HepG2 (cell line): ENCODE measurements at regions not wholly inside any gene's neighbourhood (a gene's known extent, or its start where the extent isn't known, plus 50 kb on each side); places are given as distances from the start of the nearest gene placed in this dataset.

ENCODE experiments used
- DRAP1 ChIP-seq: IDR thresholded peaks from 2 replicates; pipeline ENCODE4 v1.6.1; 2016; ENCODE audit warnings: missing genetic modification reagents, missing compliant biosample characterization
- MBNL3 ChIP-seq: fragments of 250-450 bp; sonication (Bioruptor Pico); conservative IDR thresholded peaks from 2 replicates; pipeline ENCODE4 v1.8.0; 2022; ENCODE audit warnings: mild to moderate bottlenecking, inconsistent platforms
- POLR2A ChIP-seq, 2 experiments: IDR thresholded peaks; 2 replicates each; pipeline ENCODE4 v1.6.1; 2011; ENCODE audit warnings: low read depth in 2 of 2, low read length in 2 of 2, mild to moderate bottlenecking in 1 of 2, moderate library complexity in 1 of 2; ENCODE audit not compliant: insufficient read depth in 1 of 2
- SMARCE1 ChIP-seq: fragments of 450-650 bp; IDR thresholded peaks from 2 replicates; pipeline ENCODE4 v1.6.1; 2017; ENCODE audit warnings: borderline replicate concordance
- ZKSCAN8 ChIP-seq: IDR thresholded peaks from 2 replicates; pipeline ENCODE4 v1.6.1; 2016; ENCODE audit warnings: borderline replicate concordance, missing genetic modification reagents, missing compliant biosample characterization
- ZNF30 ChIP-seq: sonication (generic); formaldehyde crosslinking; IDR thresholded peaks from 2 replicates; pipeline ENCODE4 v1.5.0; 2020; ENCODE audit warnings: mild to moderate bottlenecking, missing genetic modification reagents
- ZSCAN29 ChIP-seq: sonication (generic); formaldehyde crosslinking; conservative IDR thresholded peaks from 2 replicates; pipeline ENCODE4 v1.4.0; 2020; ENCODE audit warnings: mild to moderate bottlenecking, missing genetic modification reagents

GRCh38 chr4:72797486-72797885 lies 228.5 kb upstream of the ADAMTS3 start:
- TF ChIP-seq ZNF30 (CRISPR knock-in tag): no peak
- no peak for TF ChIP-seq ZKSCAN8
- no peak for TF ChIP-seq DRAP1 (CRISPR knock-in tag)
- TF ChIP-seq ZSCAN29 (CRISPR knock-in tag): no peak
- no peak for TF ChIP-seq MBNL3 (CRISPR knock-in tag)
- TF ChIP-seq POLR2A (IDR thresholded peaks at IDR 0.05; ENCODE audit: insufficient read depth in 1 of 2, low read depth in 2 of 2, low read length in 2 of 2): no peak
- TF ChIP-seq SMARCE1: no peak
